Nephron progenitor cell (in vitro differentiated cells): ENCODE measurements at regions not wholly inside any gene's neighbourhood (a gene's known extent, or its start where the extent isn't known, plus 50 kb on each side); places are given as distances from the start of the nearest gene placed in this dataset.
"Not testable (repeated sequence)": the region's sequence is repeated elsewhere in the genome, so short reads cannot be mapped to it uniquely, and the experiment has no call there.

Experiments used
- DNase-seq: peaks from one replicate; pipeline ENCODE4 v3.0.0; 2021
- H3K27ac Mint-ChIP-seq: 2 replicates; pipeline ENCODE4 v1.8.0; 2021; ENCODE audit warnings: mild to moderate bottlenecking, moderate library complexity, mixed read lengths
- H3K27me3 Mint-ChIP-seq: 2 replicates; pipeline ENCODE4 v1.8.0; 2021; ENCODE audit warnings: mild to moderate bottlenecking, low read depth, mixed read lengths; ENCODE audit not compliant: poor library complexity
- H3K36me3 Mint-ChIP-seq: 2 replicates; pipeline ENCODE4 v1.8.0; 2021; ENCODE audit warnings: low read depth, mixed read lengths
- H3K4me1 Mint-ChIP-seq: 2 replicates; pipeline ENCODE4 v1.8.0; 2021; ENCODE audit warnings: mixed read lengths
- H3K4me3 Mint-ChIP-seq: 2 replicates; pipeline ENCODE4 v1.8.0; 2021; ENCODE audit warnings: mild to moderate bottlenecking, moderate library complexity, mixed read lengths
- H3K9me3 Mint-ChIP-seq: 2 replicates; pipeline ENCODE4 v1.8.0; 2021; ENCODE audit warnings: mild to moderate bottlenecking, moderate library complexity, mixed read lengths
- CTCF ChIP-seq: fragments of 200-600 bp; sonication (generic); IDR thresholded peaks from 2 replicates; pipeline ENCODE4 v1.5.0; 2021; ENCODE audit warnings: antibody characterized with exemption

- H3K4me1 Mint-ChIP-seq, result peaks cover under 1% of the 10 kb centered on the region
Measured at GRCh38 chrX:531611-531936, 99.0 kb upstream of the SHOX start.

GRCh38 chrX:534804-535203, 95.8 kb upstream of the SHOX start:
- Mint-ChIP-seq H3K4me1 (no peaks in the 10 kb centered on the region), H3K27me3 (peaks cover 26% of the 10 kb centered on the region), H3K36me3 (no peaks in the 10 kb centered on the region), H3K4me3 (no peak overlapping the region), H3K27ac (no peak overlapping the region), H3K9me3 (no peaks in the 10 kb centered on the region)
- no peak for TF ChIP-seq CTCF
- DNase-seq, result no peak

More at GRCh38 chrX:531611-531936, 99.0 kb upstream of the SHOX start:
- no peak overlapping the region for H3K4me3 Mint-ChIP-seq
- H3K36me3 Mint-ChIP-seq, result no peaks in the 10 kb centered on the region
- H3K9me3 Mint-ChIP-seq, result no peaks in the 10 kb centered on the region
- no peak for TF ChIP-seq CTCF
- no peak for DNase-seq
- H3K27me3 Mint-ChIP-seq, result peaks cover 33% of the 10 kb centered on the region
- H3K27ac Mint-ChIP-seq, result no peak overlapping the region

- no peak for TF ChIP-seq CTCF
- H3K9me3 Mint-ChIP-seq, result no peaks in the 10 kb centered on the region
- H3K27me3 Mint-ChIP-seq, result peaks cover 19% of the 10 kb centered on the region
- no peaks in the 10 kb centered on the region for H3K36me3 Mint-ChIP-seq
- DNase-seq, result no peak
- H3K27ac Mint-ChIP-seq, result no peak overlapping the region
- no peak overlapping the region for H3K4me3 Mint-ChIP-seq
- H3K4me1 Mint-ChIP-seq, result no peaks in the 10 kb centered on the region
Measured at GRCh38 chrX:536616-537015, 94.0 kb upstream of the SHOX start.

GRCh38 chrX:537151-537550, 93.4 kb upstream of the SHOX start:
- H3K4me1 Mint-ChIP-seq, result no peaks in the 10 kb centered on the region
- no peak overlapping the region for H3K4me3 Mint-ChIP-seq
- H3K36me3 Mint-ChIP-seq, result no peaks in the 10 kb centered on the region

GRCh38 chrX:538311-538710, 92.3 kb upstream of the SHOX start:
- no peak for DNase-seq
- no peaks in the 10 kb centered on the region for H3K9me3 Mint-ChIP-seq
- no peak overlapping the region for H3K27ac Mint-ChIP-seq
- no peaks in the 10 kb centered on the region for H3K36me3 Mint-ChIP-seq
- H3K4me1 Mint-ChIP-seq, result no peaks in the 10 kb centered on the region
- no peak for TF ChIP-seq CTCF
- no peak overlapping the region for H3K4me3 Mint-ChIP-seq
- peaks cover 19% of the 10 kb centered on the region for H3K27me3 Mint-ChIP-seq

More at GRCh38 chrX:537151-537550, 93.4 kb upstream of the SHOX start:
- no peak for DNase-seq
- Mint-ChIP-seq H3K9me3 (no peaks in the 10 kb centered on the region), H3K27ac (no peak overlapping the region), H3K27me3 (peaks cover 19% of the 10 kb centered on the region)
- no peak for TF ChIP-seq CTCF

- H3K27me3 Mint-ChIP-seq, result peaks cover 18% of the 10 kb centered on the region
- not testable (repeated sequence) for DNase-seq, H3K9me3 Mint-ChIP-seq, H3K4me1 Mint-ChIP-seq, H3K4me3 Mint-ChIP-seq, H3K36me3 Mint-ChIP-seq, H3K27ac Mint-ChIP-seq
Measured at GRCh38 chrX:541006-541405, 89.6 kb upstream of the SHOX start.
